GM12872 (cell line): ENCODE measurements at regions not wholly inside any gene's neighbourhood (a gene's known extent, or its start where the extent isn't known, plus 50 kb on each side); places are given as distances from the start of the nearest gene placed in this dataset.

Experiments used
- TF ChIP-seq, protein P1 (sequence below): IDR thresholded peaks from 3 replicates; pipeline ENCODE4 v1.5.1; 2011; ENCODE audit warnings: low read depth, mild to moderate bottlenecking, low read length, moderate library complexity; ENCODE audit not compliant: insufficient read depth

DNA sequence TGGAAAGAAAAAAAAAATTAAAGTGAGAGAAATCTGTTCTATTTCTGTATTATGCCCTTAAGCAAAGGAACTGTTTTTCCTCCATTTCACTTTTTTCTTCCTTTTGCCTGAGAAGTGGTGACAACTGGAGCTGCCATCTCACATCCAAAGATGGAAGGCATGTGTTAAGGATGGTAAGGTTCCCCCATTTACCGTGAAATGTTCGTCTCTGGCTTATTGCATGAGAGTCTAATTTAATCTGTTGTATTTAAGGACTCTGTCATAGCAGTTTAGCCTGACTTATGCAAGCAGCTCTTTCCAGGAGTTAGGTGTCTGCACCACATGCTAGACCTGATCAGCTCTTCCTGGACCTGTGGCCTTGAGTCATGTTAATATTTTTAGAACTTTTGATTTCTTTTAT is 389.5 kb upstream of the MAP3K7 start:
- TF ChIP-seq, protein P1, sequence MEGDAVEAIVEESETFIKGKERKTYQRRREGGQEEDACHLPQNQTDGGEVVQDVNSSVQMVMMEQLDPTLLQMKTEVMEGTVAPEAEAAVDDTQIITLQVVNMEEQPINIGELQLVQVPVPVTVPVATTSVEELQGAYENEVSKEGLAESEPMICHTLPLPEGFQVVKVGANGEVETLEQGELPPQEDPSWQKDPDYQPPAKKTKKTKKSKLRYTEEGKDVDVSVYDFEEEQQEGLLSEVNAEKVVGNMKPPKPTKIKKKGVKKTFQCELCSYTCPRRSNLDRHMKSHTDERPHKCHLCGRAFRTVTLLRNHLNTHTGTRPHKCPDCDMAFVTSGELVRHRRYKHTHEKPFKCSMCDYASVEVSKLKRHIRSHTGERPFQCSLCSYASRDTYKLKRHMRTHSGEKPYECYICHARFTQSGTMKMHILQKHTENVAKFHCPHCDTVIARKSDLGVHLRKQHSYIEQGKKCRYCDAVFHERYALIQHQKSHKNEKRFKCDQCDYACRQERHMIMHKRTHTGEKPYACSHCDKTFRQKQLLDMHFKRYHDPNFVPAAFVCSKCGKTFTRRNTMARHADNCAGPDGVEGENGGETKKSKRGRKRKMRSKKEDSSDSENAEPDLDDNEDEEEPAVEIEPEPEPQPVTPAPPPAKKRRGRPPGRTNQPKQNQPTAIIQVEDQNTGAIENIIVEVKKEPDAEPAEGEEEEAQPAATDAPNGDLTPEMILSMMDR: no peak

DNA sequence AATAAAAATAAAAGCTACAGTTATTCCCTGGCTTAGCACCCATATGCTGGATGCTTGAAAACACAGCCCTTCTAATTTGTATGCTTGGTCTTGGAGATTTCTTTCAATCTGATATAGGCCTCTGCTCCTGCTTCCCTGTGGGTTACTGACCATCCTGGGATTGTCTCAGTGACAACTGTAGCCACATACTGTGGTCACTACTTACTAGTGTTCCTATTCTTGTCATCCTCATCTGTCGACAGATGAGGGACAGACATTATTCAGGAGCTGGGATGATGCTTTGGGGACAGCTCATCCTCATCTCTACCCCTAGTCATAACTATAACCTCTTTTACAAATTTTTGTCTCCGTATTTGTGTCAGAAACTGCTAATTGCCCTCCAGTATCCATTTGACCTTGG is 388.9 kb upstream of the MAP3K7 start:
- TF ChIP-seq, protein P1: no peak

DNA sequence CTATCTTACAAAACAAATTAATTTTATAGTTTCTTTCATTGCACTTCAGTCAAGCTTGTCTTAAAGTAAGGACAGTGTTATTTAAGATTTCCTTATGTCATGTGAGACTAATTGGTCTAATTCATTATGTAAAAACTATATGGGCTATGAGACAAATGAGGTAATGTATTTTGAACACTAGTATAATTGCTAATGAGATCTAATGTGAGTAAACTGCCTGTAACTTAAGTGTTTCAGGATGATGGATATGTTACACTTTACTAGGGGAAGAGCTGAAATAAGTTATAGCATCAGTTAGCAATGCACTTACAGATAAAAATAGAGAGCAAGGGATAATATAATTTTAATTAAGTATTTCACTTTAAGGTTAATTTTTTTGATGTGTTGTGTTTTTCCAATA is 386.3 kb upstream of the MAP3K7 start:
- TF ChIP-seq, protein P1: no peak

DNA sequence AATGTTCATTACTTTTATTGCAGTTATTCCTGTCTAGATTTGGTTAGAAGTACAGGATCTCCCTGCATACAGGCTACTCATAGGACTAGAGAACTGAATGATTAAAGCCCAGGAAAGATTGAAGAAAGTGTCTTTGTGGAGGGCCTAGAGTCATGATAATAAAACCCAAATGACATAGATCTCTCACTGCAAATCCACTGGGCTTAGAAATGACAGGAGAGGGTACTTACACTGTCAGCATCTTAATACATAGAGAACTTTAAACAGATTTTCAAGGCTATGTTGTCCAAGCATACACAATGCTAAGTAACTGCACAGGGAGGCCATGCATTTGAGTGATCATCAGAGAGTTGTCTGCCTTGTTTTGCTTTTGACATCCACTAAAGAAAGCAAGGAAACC is 383.8 kb upstream of the MAP3K7 start:
- TF ChIP-seq, protein P1: no peak

DNA sequence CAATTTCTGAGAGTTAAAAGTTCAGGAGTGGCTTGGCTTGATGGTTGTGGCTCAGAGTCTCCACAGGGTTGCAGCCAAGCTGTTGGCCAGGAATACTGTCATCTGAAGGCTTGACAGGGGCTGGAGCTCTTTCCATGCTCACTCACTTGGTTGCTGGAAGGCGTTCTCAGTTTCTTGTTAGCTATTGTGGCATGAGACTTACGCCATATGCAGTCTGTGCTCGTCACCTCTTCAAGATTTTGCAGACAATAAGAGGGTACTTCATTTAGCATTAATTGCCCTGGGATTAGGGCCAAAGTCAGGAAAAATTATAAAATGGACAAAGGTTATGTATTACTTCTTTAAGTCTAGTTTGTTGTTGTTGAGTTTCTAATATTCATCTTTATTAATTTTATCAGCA is 380.6 kb upstream of the MAP3K7 start:
- TF ChIP-seq, protein P1: no peak

DNA sequence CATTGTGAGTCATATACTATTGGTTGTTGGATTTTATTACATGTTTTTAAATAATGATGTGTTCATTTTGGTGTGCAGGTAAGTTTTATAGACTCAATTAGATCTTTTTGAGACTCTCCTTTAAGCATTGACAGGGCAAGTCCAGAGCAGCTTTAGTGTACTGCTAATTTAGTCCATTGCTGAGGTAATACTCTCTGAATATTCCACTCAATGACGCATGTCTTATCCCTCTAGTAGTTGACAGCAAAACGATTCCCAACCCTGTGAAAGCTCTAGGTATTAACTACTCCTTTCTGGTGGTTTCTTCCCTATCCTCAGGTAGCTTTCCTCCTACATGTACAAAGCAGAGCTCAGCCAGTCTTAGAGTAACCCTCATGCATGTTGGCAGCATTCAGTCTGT is 373.5 kb upstream of the MAP3K7 start:
- TF ChIP-seq, protein P1: no peak

DNA sequence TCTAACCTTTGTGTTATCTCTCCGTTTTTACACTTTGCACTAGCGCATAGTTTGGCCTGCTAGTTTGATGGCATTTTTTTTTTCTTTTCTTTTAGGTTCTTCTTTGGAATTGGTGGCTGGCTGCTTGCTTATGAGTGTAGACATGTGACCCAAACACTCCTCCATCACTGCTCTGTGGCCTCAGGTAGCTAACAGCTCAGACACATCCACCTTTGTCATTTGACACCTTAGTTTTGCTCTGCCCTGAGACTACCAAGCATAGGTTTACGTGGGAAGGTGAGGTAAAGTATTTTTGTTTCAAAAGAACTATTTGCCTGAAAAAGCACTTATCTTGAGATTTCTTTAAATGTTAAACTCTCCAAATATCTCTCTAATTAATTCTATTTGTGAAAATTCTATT is 368.4 kb upstream of the MAP3K7 start:
- TF ChIP-seq, protein P1: no peak
